Esophagus (tissue), 2 donors: ENCODE measurements at regions not wholly inside any gene's neighbourhood (a gene's known extent, or its start where the extent isn't known, plus 50 kb on each side); places are given as distances from the start of the nearest gene placed in this dataset.

Experiments used
- H3K27ac ChIP-seq, 2 donors: one replicate each; pipeline ENCODE4 v1.5.1; 2013; ENCODE audit warnings: low read depth in 2 of 2, mild to moderate bottlenecking in 2 of 2, inconsistent platforms in 1 of 2, low read length in 1 of 2, moderate library complexity in 1 of 2
- H3K27me3 ChIP-seq, 2 donors: one replicate each; pipeline ENCODE4 v1.6.1; 2013; ENCODE audit warnings: low read length in 2 of 2, control low read depth in 1 of 2, mild to moderate bottlenecking in 1 of 2; ENCODE audit not compliant: insufficient read depth in 2 of 2, control insufficient read depth in 1 of 2
- H3K36me3 ChIP-seq, 2 donors: one replicate each; pipeline ENCODE4 v1.6.1; 2013; ENCODE audit warnings: low read length in 1 of 2; ENCODE audit not compliant: control insufficient read depth in 2 of 2, insufficient read depth in 2 of 2
- H3K4me1 ChIP-seq, 2 donors: one replicate each; pipeline ENCODE4 v1.6.1; 2013; ENCODE audit warnings: low read length in 1 of 2; ENCODE audit not compliant: control insufficient read depth in 2 of 2, insufficient read depth in 2 of 2
- H3K4me3 ChIP-seq, 2 donors: one replicate each; pipeline ENCODE4 v1.5.1; 2013; ENCODE audit warnings: low read length in 2 of 2, mild to moderate bottlenecking in 2 of 2, low read depth in 1 of 2, moderate library complexity in 1 of 2
- H3K9me3 ChIP-seq, 2 donors: one replicate each; pipeline ENCODE4 v1.6.1; 2013; ENCODE audit warnings: mild to moderate bottlenecking in 2 of 2, low read depth in 1 of 2, low read length in 1 of 2, moderate library complexity in 1 of 2; ENCODE audit not compliant: control insufficient read depth in 2 of 2, insufficient read depth in 1 of 2
- WGBS, 2 donors: extraction: QIAGEN DNeasy Blood & Tissue Kit; methylation state at CpG; one replicate each; pipeline ENCODE4 v1.1.7; 2013; 5-methylcytosine and 5-hydroxymethylcytosine counted together
- donor health status: healthy with polysubstance abuse.
- donor health status: Bipolar disorder and iron deficiency.

GRCh38 chr10:113967126-113967525, 76.5 kb upstream of the ADRB1 start:
- Histone ChIP-seq H3K4me3 (no peak overlapping the region), H3K36me3 (no peaks in the 10 kb centered on the region), H3K27ac (no peak overlapping the region), H3K27me3 (no peaks in the 10 kb centered on the region), H3K9me3 (peaks cover 0 to 6% of the 10 kb centered on the region in 2 donors), H3K4me1 (no peaks in the 10 kb centered on the region)
- 51 to 70% methylated on average over 7 of the region's 7 CpGs for WGBS, 2 donors

GRCh38 chr10:113970641-113971040, 73.0 kb upstream of the ADRB1 start:
- Histone ChIP-seq H3K27me3 (no peaks in the 10 kb centered on the region), H3K36me3 (no peaks in the 10 kb centered on the region), H3K4me1 (no peaks in the 10 kb centered on the region), H3K27ac (no peak overlapping the region), H3K9me3 (peaks cover 0 to 6% of the 10 kb centered on the region in 2 donors), H3K4me3 (no peak overlapping the region)

- H3K4me3 ChIP-seq: no peak overlapping the region
Observed at GRCh38 chr10:113971349-113971973, 72.2 kb upstream of the ADRB1 start.

GRCh38 chr10:113977174-113977573, 66.5 kb upstream of the ADRB1 start:
- H3K27ac ChIP-seq: no peak overlapping the region
- no peak overlapping the region for H3K4me3 ChIP-seq
- H3K27me3 ChIP-seq: no peaks in the 10 kb centered on the region
- H3K9me3 ChIP-seq: no peaks in the 10 kb centered on the region
- no peaks in the 10 kb centered on the region for H3K36me3 ChIP-seq
- 95 to 97% methylated on average over 7 of the region's 7 CpGs for WGBS, 2 donors
- no peaks in the 10 kb centered on the region for H3K4me1 ChIP-seq

More at GRCh38 chr10:113971349-113971973, 72.2 kb upstream of the ADRB1 start:
- H3K36me3 ChIP-seq: no peaks in the 10 kb centered on the region
- H3K27ac ChIP-seq: no peak overlapping the region
- 89 to 95% methylated on average over 3 of the region's 3 CpGs for WGBS, 2 donors
- H3K4me1 ChIP-seq: no peaks in the 10 kb centered on the region
- no peaks in the 10 kb centered on the region for H3K27me3 ChIP-seq
- peaks cover 0 to 6% of the 10 kb centered on the region in 2 donors for H3K9me3 ChIP-seq

- Histone ChIP-seq H3K27ac (no peak overlapping the region), H3K4me3 (no peak overlapping the region), H3K4me1 (peaks cover 0 to 7% of the 10 kb centered on the region in 2 donors), H3K9me3 (no peaks in the 10 kb centered on the region), H3K36me3 (no peaks in the 10 kb centered on the region), H3K27me3 (no peaks in the 10 kb centered on the region)
- 93% methylated on average over 9 of the region's 9 CpGs for WGBS, 2 donors
Observed at GRCh38 chr10:113978802-113979201, 64.9 kb upstream of the ADRB1 start.

GRCh38 chr10:113979409-113979808, 64.3 kb upstream of the ADRB1 start:
- Histone ChIP-seq H3K27me3 (no peaks in the 10 kb centered on the region), H3K4me3 (no peak overlapping the region)
- WGBS, 2 donors: 81 to 87% methylated on average over 7 of the region's 7 CpGs

GRCh38 chr10:113980408-113981087, 63.1 kb upstream of the ADRB1 start:
- Histone ChIP-seq H3K27ac (no peak overlapping the region), H3K9me3 (no peaks in the 10 kb centered on the region), H3K36me3 (no peaks in the 10 kb centered on the region), H3K4me1 (peaks cover 0 to 7% of the 10 kb centered on the region in 2 donors), H3K4me3 (no peak overlapping the region), H3K27me3 (no peaks in the 10 kb centered on the region)
- WGBS, 2 donors: 80 to 83% methylated on average over 3 of the region's 3 CpGs

More at GRCh38 chr10:113979409-113979808, 64.3 kb upstream of the ADRB1 start:
- Histone ChIP-seq H3K36me3 (no peaks in the 10 kb centered on the region), H3K9me3 (no peaks in the 10 kb centered on the region), H3K27ac (no peak overlapping the region), H3K4me1 (peaks cover 0 to 7% of the 10 kb centered on the region in 2 donors)

GRCh38 chr10:113982296-113982695, 61.4 kb upstream of the ADRB1 start:
- H3K27me3 ChIP-seq: no peaks in the 10 kb centered on the region
- H3K36me3 ChIP-seq: no peaks in the 10 kb centered on the region
- H3K4me1 ChIP-seq: peaks cover 0 to 7% of the 10 kb centered on the region in 2 donors
- H3K27ac ChIP-seq: no peak overlapping the region
- H3K4me3 ChIP-seq: no peak overlapping the region
- no peaks in the 10 kb centered on the region for H3K9me3 ChIP-seq

- Histone ChIP-seq H3K4me3 (no peak overlapping the region), H3K4me1 (peaks cover 0 to 7% of the 10 kb centered on the region in 2 donors), H3K27me3 (no peaks in the 10 kb centered on the region), H3K36me3 (no peaks in the 10 kb centered on the region), H3K9me3 (no peaks in the 10 kb centered on the region), H3K27ac (no peak overlapping the region)
- WGBS, 2 donors: 39 to 48% methylated on average over 4 of the region's 4 CpGs
Observed at GRCh38 chr10:113982769-113983168, 60.9 kb upstream of the ADRB1 start.

- H3K27ac ChIP-seq: no peak overlapping the region
- 78 to 79% methylated on average over 3 of the region's 3 CpGs for WGBS, 2 donors
Observed at GRCh38 chr10:113983552-113983951, 60.1 kb upstream of the ADRB1 start.

More at GRCh38 chr10:113983552-113983951, 60.1 kb upstream of the ADRB1 start:
- Histone ChIP-seq H3K4me3 (no peak overlapping the region), H3K27me3 (no peaks in the 10 kb centered on the region), H3K9me3 (no peaks in the 10 kb centered on the region), H3K4me1 (peaks cover 0 to 7% of the 10 kb centered on the region in 2 donors), H3K36me3 (no peaks in the 10 kb centered on the region)
